ENCODE measurements at regions not wholly inside any gene's neighbourhood (a gene's known extent, or its start where the extent isn't known, plus 50 kb on each side); places are given as distances from the start of the nearest gene placed in this dataset.

GRCh38 chr6:22466665-22467245 lies 102.6 kb upstream of the HDGFL1 start:
- no peaks in the 10 kb centered on the region for H3K36me3 ChIP-seq (replicated peaks in 1 of 2)
- TF ChIP-seq POLR2A (IDR thresholded peaks at IDR 0.05) (no peak), CTCF (IDR thresholded peaks at IDR 0.05) (no peak)
- no peaks in the 10 kb centered on the region for H3K9me3 ChIP-seq (replicated peaks in 1 of 3)
- no peak for DNase-seq
- H3K27ac ChIP-seq: no peak overlapping the region
- H3K27me3 ChIP-seq: no peaks in the 10 kb centered on the region
- H3K4me3 ChIP-seq: no peak overlapping the region
- H3K4me1 ChIP-seq (replicated peaks in 1 of 2): peaks cover 0 to 14% of the 10 kb centered on the region in 2 donors
- intact Hi-C loops (cut with DNase I): no loop called here
- WGBS, 4 donors: 87 to 97% (median 91%) methylated on average over 4 of the region's 4 CpGs

GRCh38 chr6:22467645-22468044 lies 101.7 kb upstream of the HDGFL1 start:
- Histone ChIP-seq H3K36me3 (replicated peaks in 1 of 2) (no peaks in the 10 kb centered on the region), H3K27ac (no peak overlapping the region), H3K9me3 (replicated peaks in 1 of 3) (no peaks in the 10 kb centered on the region), H3K4me3 (no peak overlapping the region), H3K27me3 (no peaks in the 10 kb centered on the region), H3K4me1 (replicated peaks in 1 of 2) (peaks cover 0 to 14% of the 10 kb centered on the region in 2 donors)
- no peak for DNase-seq
- 68 to 86% (median 79%) methylated on average over 3 of the region's 3 CpGs for WGBS, 4 donors
- no peak for TF ChIP-seq POLR2A (IDR thresholded peaks at IDR 0.05)
- no peak for TF ChIP-seq CTCF (IDR thresholded peaks at IDR 0.05)
- intact Hi-C loops (cut with DNase I): no loop called here

- TF ChIP-seq POLR2A (IDR thresholded peaks at IDR 0.05): no peak
- TF ChIP-seq CTCF (IDR thresholded peaks at IDR 0.05): no peak
- H3K36me3 ChIP-seq (replicated peaks in 1 of 2): no peaks in the 10 kb centered on the region
- no peaks in the 10 kb centered on the region for H3K27me3 ChIP-seq
- no peak overlapping the region for H3K4me3 ChIP-seq
- H3K9me3 ChIP-seq (replicated peaks in 1 of 3): no peaks in the 10 kb centered on the region
- intact Hi-C loops (cut with DNase I): no loop called here
- no peak overlapping the region for H3K27ac ChIP-seq
- WGBS, 4 donors: 57 to 80% (median 68%) methylated on average over 2 of the region's 2 CpGs
- H3K4me1 ChIP-seq (replicated peaks in 1 of 2): peaks cover 0 to 14% of the 10 kb centered on the region in 2 donors
- no peak for DNase-seq
These were observed 101.0 kb upstream of the HDGFL1 start for GRCh38 chr6:22468256-22468965.

- Histone ChIP-seq H3K9me3 (replicated peaks in 1 of 3) (no peaks in the 10 kb centered on the region), H3K4me3 (no peak overlapping the region), H3K27me3 (no peaks in the 10 kb centered on the region), H3K27ac (no peak overlapping the region), H3K36me3 (replicated peaks in 1 of 2) (no peaks in the 10 kb centered on the region), H3K4me1 (replicated peaks in 1 of 2) (peaks cover 0 to 14% of the 10 kb centered on the region in 2 donors)
- DNase-seq: no peak
- 72 to 78% (median 76%) methylated on average over 7 of the region's 7 CpGs for WGBS, 4 donors
- TF ChIP-seq POLR2A (IDR thresholded peaks at IDR 0.05) (no peak), CTCF (IDR thresholded peaks at IDR 0.05) (no peak)
- intact Hi-C loops (cut with DNase I): no loop called here
These were observed 98.8 kb upstream of the HDGFL1 start for GRCh38 chr6:22470454-22471131.
